A673 (cell line): ENCODE measurements at regions not wholly inside any gene's neighbourhood (a gene's known extent, or its start where the extent isn't known, plus 50 kb on each side); places are given as distances from the start of the nearest gene placed in this dataset.

Source experiments
- EZH2 ChIP-seq: fragments of 200-600 bp; sonication (generic); IDR thresholded peaks from 2 replicates; pipeline ENCODE4 v1.6.1; 2017; ENCODE audit warnings: borderline replicate concordance, low read depth, mild to moderate bottlenecking, mixed read lengths, antibody characterized with exemption, low read length; ENCODE audit not compliant: poor library complexity, severe bottlenecking
- TF ChIP-seq, protein P1 (sequence below): fragments of 300-800, 200-600 bp; sonication (generic); conservative IDR thresholded peaks from 2 replicates; pipeline ENCODE4 v1.5.1; 2017; ENCODE audit warnings: low read depth, mild to moderate bottlenecking, antibody characterized with exemption, low read length, moderate library complexity, mixed read lengths

DNA sequence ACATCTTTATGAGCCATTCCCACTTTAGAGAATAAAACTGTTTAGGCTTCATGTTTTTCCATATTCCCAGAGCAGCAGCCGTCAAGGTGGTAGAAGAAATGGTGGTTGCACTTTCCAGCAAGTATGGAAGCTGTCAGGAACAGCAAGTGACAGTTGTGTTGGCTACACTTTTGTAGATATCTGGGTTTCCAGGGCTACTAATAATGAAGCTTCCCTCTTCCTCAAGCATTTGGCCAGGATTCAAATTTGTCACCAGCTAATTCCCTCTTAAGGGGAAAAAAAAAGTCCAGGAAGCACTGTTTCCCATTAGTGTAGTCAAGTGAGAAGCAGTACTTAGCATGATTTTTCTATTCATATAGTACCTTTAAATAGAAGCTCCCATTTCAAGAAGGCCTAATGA lies 252.8 kb downstream of the IGSF11 start:
- TF ChIP-seq, protein P1, sequence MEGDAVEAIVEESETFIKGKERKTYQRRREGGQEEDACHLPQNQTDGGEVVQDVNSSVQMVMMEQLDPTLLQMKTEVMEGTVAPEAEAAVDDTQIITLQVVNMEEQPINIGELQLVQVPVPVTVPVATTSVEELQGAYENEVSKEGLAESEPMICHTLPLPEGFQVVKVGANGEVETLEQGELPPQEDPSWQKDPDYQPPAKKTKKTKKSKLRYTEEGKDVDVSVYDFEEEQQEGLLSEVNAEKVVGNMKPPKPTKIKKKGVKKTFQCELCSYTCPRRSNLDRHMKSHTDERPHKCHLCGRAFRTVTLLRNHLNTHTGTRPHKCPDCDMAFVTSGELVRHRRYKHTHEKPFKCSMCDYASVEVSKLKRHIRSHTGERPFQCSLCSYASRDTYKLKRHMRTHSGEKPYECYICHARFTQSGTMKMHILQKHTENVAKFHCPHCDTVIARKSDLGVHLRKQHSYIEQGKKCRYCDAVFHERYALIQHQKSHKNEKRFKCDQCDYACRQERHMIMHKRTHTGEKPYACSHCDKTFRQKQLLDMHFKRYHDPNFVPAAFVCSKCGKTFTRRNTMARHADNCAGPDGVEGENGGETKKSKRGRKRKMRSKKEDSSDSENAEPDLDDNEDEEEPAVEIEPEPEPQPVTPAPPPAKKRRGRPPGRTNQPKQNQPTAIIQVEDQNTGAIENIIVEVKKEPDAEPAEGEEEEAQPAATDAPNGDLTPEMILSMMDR, result no peak
- no peak for TF ChIP-seq EZH2
